HG03439 (cell line): ENCODE measurements at regions not wholly inside any gene's neighbourhood (a gene's known extent, or its start where the extent isn't known, plus 50 kb on each side); places are given as distances from the start of the nearest gene placed in this dataset.
"Not testable (repeated sequence)": the region's sequence is repeated elsewhere in the genome, so short reads cannot be mapped to it uniquely, and the experiment has no call there.

Experiments
- ATAC-seq: cut with Tn5 transposase; IDR thresholded peaks from one replicate; pipeline ENCODE4 v1.9.1; 2021; ENCODE audit warnings: mild to moderate bottlenecking, moderate library complexity; ENCODE audit not compliant: unreplicated experiment

DNA sequence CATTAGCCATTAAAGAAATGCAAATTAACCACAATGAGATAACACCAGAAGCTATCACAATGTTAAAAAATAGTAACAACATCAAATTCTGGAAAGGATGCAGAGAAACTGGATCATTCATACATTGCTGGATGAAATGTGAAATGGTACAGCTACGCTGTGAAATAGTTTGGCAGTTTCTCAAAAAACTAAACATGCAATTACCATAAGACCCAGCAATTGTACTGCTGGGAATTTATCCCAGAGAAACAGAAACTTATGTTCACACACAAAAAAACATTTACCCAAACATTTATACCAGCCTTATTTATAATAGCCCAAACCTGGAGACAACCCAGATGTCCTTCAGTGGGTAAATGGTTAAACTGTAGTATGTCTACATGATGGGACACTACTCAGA lies 592.9 kb downstream of the ZNF608 start:
- no peak for ATAC-seq

DNA sequence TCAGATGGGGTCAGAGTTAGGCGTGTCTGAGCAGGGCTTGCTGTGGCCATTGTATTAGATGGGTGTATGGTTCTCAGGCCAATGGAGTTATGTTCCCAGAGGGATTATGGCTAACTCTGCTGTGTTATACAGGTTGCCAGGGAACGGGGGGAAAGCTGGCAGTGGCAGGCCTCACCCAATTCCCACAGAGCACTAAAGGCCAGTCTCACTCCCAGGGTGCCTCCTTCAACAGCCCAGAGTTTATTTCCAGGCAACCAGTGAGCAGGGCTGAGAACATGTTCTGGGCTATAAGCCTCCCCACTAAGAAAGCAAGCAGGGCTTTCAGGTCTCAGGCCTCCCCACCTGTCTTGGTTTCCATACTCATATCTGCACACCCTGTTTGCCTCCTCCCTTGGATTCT lies 597.9 kb downstream of the ZNF608 start:
- no peak for ATAC-seq

DNA sequence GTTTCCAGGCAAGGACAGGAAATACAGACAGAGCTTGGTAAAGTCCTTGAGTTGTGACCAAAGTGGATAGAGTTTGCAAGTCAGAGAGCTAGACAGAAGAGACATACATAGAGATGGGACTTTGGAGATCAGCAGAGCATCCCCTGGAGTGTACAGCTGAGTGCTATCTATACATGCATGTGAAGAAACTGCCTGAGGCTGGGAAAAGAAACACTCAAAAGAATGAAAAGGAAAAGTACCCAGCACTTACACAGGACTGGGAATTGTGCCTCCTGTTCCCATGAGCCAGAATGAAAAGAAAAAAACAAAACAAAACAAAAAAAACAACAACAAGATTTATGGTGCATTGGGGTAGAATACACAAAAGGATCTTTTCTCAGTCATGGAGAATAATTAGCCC lies 606.4 kb downstream of the ZNF608 start:
- ATAC-seq, result no peak

DNA sequence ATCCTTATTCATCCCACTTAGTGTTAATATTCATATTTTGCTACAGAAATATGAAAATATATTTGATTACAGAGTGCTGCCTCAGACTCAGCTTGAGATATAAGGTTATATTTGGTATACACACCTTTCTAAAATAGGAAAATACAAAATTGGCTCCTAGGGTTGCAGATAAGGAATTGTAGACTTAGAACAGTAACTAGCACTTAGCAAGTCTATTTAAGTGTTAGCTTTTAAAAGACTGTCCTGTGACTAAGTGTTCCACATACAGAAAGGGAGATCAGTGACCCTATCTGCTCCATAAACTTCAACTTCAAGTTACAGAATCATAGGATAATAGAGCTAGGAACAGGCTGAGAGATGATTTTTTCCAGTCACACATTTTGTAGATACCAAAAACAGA lies 607.0 kb downstream of the ZNF608 start:
- ATAC-seq, result no peak

DNA sequence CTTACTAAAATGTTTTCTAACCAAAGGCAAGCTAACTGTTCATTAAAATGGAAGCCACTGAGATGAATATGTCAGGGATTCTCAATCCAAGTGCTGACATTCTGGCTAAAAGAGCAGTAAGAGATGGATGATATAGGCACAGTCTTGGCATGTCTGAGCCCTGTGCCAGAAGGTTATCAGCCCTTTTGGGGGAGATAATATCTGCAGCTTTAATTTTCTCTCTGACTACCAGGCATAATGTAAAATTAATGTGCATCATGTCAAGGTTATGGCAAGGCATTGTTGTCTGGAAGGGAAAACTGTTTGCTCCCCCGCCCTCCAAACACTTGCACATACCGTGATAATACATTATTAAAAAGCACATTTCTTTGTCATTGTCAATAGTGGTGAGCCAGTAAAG lies 609.8 kb downstream of the ZNF608 start:
- ATAC-seq, result no peak

DNA sequence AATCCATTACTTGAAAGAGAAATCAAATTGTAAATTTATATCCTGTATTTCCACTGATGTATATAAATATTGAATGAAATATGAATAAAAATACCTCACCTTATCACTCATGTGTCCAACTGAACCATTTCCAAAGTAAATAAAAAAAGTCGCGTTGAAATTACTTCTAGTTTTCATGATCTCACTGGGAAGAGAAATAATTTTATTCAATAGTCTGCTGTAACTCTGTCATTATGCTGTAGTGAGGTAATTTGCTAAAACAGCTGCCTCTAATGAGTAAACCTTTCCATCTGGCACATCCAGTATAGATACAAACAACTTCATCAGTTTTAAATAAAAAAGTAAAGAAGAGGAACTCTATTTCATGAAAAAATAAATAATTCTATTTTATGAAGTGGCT lies 611.5 kb downstream of the ZNF608 start:
- no peak for ATAC-seq

DNA sequence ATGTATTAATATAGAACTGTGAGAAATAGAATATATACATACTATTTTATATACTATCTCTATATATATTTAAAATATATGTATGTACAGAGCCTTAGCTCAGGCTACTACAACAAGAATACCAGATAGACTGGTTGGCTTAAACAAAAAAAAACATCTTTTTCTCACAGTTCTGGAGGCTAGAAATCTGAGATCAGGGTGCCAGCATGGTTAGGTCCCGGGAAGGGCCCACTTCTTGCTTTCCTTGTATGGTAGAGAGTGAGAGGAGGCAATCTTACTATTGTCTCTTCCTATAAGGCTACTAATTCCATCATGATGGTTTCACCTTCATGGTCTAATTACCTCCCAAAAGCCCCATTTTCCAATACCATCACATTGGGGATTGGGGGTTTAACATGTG lies 613.0 kb downstream of the ZNF608 start:
- no peak for ATAC-seq

DNA sequence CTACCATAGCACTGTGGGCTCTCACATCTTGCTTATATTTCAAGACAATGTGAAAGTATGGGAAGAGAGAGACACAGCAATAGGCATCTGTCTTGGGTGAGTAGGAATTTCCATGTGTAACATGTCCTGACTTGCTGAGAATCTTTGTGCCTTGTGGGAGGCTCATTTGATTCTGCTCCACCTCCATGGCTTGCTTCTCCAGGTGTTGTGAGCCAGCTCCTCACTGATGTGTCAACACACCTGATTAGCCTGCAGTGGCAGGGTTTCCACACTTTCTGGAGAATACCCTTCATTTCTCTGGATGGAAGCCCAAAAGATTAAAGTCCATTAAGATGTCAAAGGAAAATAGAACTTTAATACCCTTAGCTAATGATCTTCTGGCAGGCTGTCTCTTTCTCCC lies 613.6 kb downstream of the ZNF608 start:
- ATAC-seq, result no peak

DNA sequence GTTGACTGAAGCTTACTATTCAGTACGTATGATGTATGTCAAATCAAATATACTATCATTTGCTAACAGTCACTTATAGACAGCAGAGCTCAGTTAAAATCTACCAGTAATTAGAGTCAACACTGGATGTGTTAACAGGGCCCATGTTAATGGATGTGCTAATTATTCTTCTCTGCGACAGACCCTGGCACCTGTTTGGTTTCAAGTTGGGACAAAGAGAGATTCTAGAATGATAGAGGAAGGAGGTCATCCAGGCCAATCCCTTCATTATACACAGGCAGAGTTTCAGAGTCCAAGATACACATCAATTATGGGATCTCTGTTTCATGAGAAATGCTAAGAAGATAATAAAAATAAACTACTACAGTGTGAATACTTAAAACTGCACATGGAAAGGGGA lies 615.0 kb downstream of the ZNF608 start:
- no peak for ATAC-seq

DNA sequence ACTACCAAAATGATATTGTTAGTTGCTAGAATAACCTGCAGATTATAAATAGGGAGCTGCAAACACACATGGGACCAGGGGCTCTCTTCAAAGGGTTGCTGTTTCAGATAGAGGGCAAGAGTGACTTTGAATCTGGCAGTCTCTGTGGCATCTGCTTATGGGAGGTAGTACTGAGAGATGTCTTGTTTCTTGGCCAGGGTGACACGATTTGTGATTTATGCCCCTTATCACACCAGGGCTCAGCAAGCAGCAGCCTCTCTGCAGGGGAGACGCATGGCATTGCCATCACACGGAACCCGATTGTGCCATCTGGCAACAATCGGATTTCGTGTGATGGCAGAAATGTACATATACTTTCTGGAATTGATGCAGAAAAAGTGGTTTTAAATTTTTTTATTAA lies 615.6 kb downstream of the ZNF608 start:
- no peak for ATAC-seq

DNA sequence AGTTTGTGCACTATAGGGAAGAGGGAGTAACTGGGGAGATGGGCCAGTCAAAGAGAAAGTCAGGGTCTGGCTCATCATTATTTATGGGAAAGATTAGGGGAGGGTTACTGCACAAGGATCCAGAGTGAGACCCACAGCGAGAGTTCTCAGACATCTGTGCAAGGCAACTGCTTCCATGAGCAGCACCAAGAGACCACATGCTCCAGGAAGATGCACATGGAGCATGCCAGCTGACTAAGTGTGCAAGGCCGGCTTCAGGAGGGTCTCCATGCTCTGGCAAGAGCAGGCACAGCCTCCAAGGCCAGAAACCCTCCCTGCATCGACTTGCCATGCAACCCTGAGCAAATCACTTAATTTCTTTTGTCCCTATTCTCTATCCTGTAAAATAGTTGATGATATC lies 616.9 kb downstream of the CSNK1G3 start:
- no peak for ATAC-seq

DNA sequence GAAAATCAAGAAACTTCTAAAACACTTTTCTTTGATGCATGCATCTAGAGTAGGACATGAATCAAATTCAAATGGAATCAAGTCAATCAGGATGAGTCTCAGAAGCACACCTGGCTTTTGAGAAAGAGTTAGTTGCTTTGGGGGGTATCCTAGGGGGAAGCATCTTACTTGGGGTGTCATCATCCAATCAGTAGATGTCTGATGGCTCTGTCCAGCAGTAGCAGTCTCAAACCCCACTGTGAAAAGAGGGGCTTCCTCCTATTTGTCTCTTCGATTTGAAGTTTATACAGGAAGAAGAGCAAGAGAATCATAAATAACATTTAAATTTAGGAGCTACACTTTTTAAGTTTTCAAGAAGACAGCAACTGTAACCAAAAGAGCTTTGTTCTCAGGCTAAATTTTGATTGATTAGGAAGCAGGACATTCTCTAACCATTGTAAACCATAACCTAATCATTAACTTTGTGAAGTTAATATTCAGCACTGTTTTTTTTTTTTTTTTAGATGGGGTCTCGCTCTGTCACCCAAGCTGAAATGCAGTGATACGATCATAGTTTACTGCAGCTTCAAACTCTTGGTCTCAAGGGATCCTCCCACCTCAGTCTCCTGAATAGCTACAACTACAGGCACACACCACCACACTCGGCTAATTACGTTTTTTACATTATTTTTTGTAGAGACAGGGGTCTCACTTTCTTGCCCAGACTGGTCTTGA lies 614.7 kb downstream of the CSNK1G3 start:
- ATAC-seq, result no peak

DNA sequence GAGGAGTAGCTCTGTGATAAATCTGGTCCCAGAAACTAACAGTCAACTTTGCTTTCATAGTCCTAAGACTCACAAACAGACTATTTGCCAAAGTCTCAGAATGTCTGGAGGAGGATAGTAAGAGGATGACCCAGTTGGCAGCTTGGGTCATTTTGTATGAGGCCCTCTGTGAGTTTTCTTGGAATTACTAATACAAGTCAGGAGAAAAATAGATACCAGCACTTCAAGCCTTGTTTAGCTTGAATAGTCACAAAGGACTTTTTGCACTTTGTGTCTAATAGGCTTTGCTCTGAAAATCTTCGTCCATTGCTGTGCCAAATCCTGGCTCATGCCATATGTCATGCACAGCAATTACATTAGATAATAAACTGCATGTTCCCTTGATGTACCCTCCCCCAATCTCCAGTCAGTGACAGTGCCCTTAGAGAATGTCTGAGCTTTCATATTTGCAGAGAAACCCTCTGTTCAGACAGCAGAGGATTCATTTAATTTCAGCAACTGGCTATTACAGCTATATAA lies 612.8 kb downstream of the CSNK1G3 start:
- no peak for ATAC-seq

DNA sequence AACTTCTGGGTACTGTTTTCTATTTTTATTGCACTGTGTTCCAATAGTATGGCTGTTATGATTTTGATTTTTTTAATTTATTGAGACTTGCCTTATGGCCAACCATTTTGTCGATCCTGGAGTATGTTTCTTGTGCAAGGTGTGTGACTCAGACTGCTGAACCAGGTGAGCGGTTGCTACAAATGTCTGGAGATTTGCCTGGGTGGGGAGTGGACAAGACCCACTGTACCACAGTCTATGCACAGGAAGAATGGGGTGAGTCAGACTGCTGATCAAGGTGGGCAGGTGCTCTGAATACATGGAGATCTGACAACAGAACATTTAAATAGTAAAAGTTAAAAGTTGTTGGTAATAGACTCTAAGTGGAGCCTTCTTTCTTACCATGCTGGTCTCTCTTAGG lies 609.2 kb downstream of the CSNK1G3 start:
- ATAC-seq, result no peak

DNA sequence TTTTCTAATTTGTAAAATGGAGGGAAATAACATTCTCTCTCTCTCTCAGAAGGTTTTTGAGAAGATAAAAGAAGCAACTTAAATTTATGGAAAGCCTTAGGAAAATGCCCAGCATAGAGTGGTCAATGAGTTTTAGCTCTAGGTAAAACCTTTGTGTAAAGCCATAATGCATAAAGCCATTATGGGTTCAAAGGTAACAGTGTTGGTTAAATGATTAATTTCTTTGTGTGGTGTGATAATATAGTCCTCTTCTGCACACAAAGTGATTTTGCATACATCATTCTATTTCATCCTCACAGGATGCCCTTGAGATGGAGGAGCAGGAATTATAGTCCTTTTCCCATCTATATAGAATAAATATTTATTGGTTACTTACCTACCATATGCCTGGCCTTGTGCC lies 602.9 kb downstream of the CSNK1G3 start:
- no peak for ATAC-seq

DNA sequence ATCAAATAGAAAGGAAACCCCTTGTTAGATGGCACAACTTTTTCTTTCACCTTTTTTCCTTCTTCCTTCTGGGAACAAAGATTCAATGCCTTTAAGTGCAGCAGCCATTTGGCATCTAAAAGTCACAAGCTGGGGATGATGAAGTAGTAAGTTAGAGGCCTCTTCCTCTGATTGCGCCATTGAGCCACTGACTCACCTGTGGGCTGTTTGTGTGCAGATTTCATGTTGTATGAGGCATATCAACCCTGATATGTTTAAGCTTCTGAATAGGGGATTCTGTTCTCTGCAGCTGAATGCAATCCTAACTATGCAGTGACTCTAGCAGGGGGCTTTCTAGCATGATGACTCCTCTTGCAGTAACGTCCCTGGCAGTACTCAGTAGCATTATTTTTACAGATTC lies 599.9 kb downstream of the CSNK1G3 start:
- ATAC-seq, result no peak

DNA sequence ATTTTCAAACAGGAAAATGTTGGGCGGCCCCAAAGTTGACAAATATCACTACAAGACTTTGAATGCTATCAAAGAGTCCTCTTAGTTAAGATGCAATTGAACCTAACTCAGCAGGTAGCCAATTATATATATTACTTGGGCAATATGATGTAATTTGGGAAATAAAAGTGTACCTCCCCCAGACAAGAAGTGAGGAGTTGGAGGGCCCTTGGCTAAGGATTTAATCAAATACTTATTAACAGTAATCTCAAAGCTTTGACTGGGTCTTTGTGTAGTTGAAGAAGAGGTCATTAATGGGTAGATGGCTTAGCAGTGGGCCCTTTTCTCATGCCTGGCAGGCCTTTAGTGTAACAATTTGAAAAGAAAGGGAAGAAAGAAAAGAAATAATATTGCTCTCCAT lies 599.0 kb downstream of the CSNK1G3 start:
- ATAC-seq, result no peak

DNA sequence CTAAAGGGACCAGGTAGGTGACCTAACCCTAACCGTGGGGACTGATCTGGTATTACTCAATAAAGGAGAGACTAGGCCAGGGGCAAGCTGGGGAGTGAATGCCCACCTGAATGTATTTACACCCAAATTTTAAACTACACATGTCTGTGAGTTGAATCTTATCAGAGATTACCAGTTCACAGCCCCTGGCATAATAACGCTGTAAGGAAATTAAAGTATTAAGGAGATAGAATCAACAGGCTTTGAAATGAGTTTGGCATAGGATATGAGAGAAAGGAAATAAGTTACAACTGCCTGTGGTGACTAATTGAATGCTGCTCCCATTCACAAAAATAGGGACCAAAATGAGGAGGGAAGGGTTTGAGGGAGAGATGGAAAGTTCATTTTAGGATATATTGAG lies 593.3 kb downstream of the CSNK1G3 start:
- no peak for ATAC-seq

DNA sequence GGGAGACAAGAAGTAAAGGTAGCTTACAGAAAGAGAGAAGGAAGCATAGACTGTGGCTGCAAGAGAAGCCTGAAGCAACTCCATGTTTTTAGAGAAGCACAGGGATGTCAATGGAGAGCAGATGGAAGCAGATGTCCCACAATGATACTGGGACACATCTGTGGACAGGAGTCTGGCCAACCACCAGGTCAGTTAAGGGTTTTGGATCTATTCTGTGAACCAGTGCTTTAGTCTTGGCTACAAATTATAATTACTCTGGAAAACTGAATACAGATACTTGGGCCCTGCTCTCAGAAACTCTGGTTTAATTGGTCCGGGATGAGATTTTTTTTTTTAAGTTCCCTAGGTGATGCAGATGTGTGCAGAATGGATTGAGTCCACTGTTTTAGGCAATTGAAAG lies 592.8 kb downstream of the CSNK1G3 start:
- ATAC-seq, result no peak

DNA sequence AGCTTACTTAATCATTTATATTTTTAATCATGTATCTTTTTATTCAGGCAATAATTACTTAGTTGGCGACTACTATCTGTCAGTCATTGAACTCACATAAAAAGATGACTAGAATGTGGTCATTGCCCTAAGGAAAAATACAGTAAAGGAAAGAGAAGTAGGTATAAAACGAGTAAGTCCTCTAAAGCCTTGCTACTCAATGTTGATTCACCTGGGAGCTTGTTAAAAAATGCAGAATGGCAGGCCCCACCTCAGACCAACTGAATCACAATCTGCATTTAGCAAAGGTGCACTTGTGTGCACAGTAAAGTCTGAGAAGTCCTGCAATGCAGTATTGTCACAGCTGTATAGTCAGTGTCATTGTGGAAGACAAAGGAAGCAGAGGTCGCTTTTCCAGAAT lies 592.4 kb downstream of the CSNK1G3 start:
- no peak for ATAC-seq

DNA sequence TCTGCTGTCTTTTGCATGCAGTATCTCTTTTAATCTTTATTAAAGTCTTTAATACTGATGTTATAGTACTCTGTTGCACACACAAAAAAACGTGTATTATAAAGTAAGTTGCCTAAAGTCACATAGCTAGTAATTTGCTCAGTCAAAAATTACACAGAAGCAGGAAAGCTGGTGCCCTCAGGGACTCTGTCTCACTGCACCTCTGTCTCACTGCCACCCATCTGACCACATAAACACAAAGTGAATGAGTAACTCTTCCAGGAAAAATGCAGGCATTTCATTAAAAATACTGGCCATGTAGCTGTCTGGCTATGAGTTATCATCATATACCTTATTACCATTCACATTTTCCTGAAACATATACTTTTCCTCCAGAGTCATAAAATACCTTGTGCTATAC lies 591.7 kb downstream of the CSNK1G3 start:
- ATAC-seq, result no peak

DNA sequence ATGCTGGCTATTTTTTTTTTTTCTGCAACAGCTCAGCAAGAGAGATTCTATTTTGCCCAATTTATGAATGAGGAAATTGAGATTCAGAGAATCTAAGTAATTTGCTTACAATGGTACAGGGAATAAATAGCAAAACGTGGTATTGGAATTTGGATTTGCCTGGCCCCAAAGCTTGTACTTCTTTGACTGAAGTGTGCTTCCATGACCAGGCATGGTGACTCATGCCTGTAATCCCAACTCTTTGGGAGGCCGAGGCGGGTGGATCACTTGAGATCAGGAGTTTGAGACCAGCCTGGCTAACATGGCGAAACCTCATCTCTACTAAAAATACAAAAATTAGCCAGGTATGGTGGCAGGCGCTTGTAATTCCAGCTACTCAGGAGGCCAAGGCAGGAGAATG lies 591.1 kb downstream of the CSNK1G3 start:
- not testable (repeated sequence) for ATAC-seq

DNA sequence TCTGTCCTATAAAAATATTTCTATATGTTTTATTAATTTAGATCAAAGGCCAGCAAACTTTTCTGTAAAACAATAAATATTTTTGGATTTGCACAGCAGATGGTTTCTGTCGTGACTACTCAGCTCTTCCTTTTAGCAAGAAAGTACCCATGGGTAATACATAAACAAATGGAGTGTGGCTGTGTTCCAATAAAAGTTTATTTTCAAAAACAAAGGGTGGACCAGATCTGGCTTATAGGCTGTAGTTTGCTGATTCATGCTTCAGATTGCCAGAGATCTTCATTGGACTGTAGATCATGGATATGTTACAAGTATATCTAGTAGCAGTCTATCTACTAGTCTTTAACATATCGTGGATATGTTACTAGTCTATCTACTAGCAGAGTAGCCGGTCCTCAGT lies 590.5 kb downstream of the CSNK1G3 start:
- ATAC-seq, result no peak
